ENCODE measurements at regions not wholly inside any gene's neighbourhood (a gene's known extent, or its start where the extent isn't known, plus 50 kb on each side); places are given as distances from the start of the nearest gene placed in this dataset.

- Histone ChIP-seq H3K27ac (ENCODE audit: low read depth, low read length) (no peak overlapping the region), H3K9me3 (ENCODE audit: low read depth, low read length) (no peaks in the 10 kb centered on the region), H3K4me1 (ENCODE audit: insufficient read depth, low read length) (peaks cover 9% of the 10 kb centered on the region)
Observed at GRCh38 chr14:29140016-29140415, 373.4 kb downstream of the FOXG1 start.

GRCh38 chr14:29144621-29145020 is 378.0 kb downstream of the FOXG1 start:
- no peak for TF ChIP-seq CTCF (IDR thresholded peaks at IDR 0.05; ENCODE audit: extremely low read depth, low read depth, low read length)
- peak; percentile 69 for DNase-seq (ENCODE audit: insufficient read length, low spot score, missing footprints)
- Histone ChIP-seq H3K36me3 (ENCODE audit: insufficient read depth, low read length) (no peaks in the 10 kb centered on the region), H2AFZ (ENCODE audit: low read length) (no peak overlapping the region), H4K20me1 (ENCODE audit: insufficient read depth, low read length) (no peaks in the 10 kb centered on the region), H3K4me3 (ENCODE audit: insufficient read depth, low read length) (no peak overlapping the region), H3K4me1 (ENCODE audit: insufficient read depth, low read length) (peaks cover 12% of the 10 kb centered on the region), H3K27me3 (ENCODE audit: insufficient read depth, low read length) (no peaks in the 10 kb centered on the region), H3K9me3 (ENCODE audit: low read depth, low read length) (no peaks in the 10 kb centered on the region), H3K27ac (ENCODE audit: low read depth, low read length) (peak overlapping the region; percentile 26), H3K79me2 (ENCODE audit: insufficient read depth, low read length) (no peaks in the 10 kb centered on the region), H3K4me2 (ENCODE audit: insufficient read depth, low read length) (peak overlapping the region; percentile 4)

More at GRCh38 chr14:29140016-29140415, 373.4 kb downstream of the FOXG1 start:
- Histone ChIP-seq H3K36me3 (ENCODE audit: insufficient read depth, low read length) (no peaks in the 10 kb centered on the region), H2AFZ (ENCODE audit: low read length) (peak overlapping the region; percentile 3), H3K4me3 (ENCODE audit: insufficient read depth, low read length) (no peak overlapping the region), H3K4me2 (ENCODE audit: insufficient read depth, low read length) (no peak overlapping the region), H3K27me3 (ENCODE audit: insufficient read depth, low read length) (no peaks in the 10 kb centered on the region), H3K79me2 (ENCODE audit: insufficient read depth, low read length) (no peaks in the 10 kb centered on the region), H4K20me1 (ENCODE audit: insufficient read depth, low read length) (no peaks in the 10 kb centered on the region)
- TF ChIP-seq CTCF (IDR thresholded peaks at IDR 0.05; ENCODE audit: extremely low read depth, low read depth, low read length) = no peak
- no peak for DNase-seq (ENCODE audit: insufficient read length, low spot score, missing footprints)

GRCh38 chr14:29148221-29148620 is 381.6 kb downstream of the FOXG1 start:
- TF ChIP-seq CTCF (IDR thresholded peaks at IDR 0.05; ENCODE audit: extremely low read depth, low read depth, low read length) = no peak
- no peaks in the 10 kb centered on the region for H4K20me1 ChIP-seq (ENCODE audit: insufficient read depth, low read length)
- peaks cover 12% of the 10 kb centered on the region for H3K4me1 ChIP-seq (ENCODE audit: insufficient read depth, low read length)
- H2AFZ ChIP-seq (ENCODE audit: low read length) = peak overlapping the region; percentile 26
- H3K4me2 ChIP-seq (ENCODE audit: insufficient read depth, low read length) = no peak overlapping the region
- no peak for DNase-seq (ENCODE audit: insufficient read length, low spot score, missing footprints)
- H3K4me3 ChIP-seq (ENCODE audit: insufficient read depth, low read length) = no peak overlapping the region
- H3K36me3 ChIP-seq (ENCODE audit: insufficient read depth, low read length) = no peaks in the 10 kb centered on the region
- H3K79me2 ChIP-seq (ENCODE audit: insufficient read depth, low read length) = no peaks in the 10 kb centered on the region
- H3K9me3 ChIP-seq (ENCODE audit: low read depth, low read length) = no peaks in the 10 kb centered on the region
- H3K27me3 ChIP-seq (ENCODE audit: insufficient read depth, low read length) = no peaks in the 10 kb centered on the region
- no peak overlapping the region for H3K27ac ChIP-seq (ENCODE audit: low read depth, low read length)

GRCh38 chr14:29149798-29150197 is 383.2 kb downstream of the FOXG1 start:
- Histone ChIP-seq H4K20me1 (ENCODE audit: insufficient read depth, low read length) (no peaks in the 10 kb centered on the region), H3K27me3 (ENCODE audit: insufficient read depth, low read length) (no peaks in the 10 kb centered on the region), H3K9me3 (ENCODE audit: low read depth, low read length) (no peaks in the 10 kb centered on the region), H3K36me3 (ENCODE audit: insufficient read depth, low read length) (no peaks in the 10 kb centered on the region), H3K4me3 (ENCODE audit: insufficient read depth, low read length) (no peak overlapping the region), H3K27ac (ENCODE audit: low read depth, low read length) (no peak overlapping the region), H3K79me2 (ENCODE audit: insufficient read depth, low read length) (no peaks in the 10 kb centered on the region), H3K4me2 (ENCODE audit: insufficient read depth, low read length) (no peak overlapping the region), H2AFZ (ENCODE audit: low read length) (no peak overlapping the region), H3K4me1 (ENCODE audit: insufficient read depth, low read length) (peaks cover 4% of the 10 kb centered on the region)
- no peak for TF ChIP-seq CTCF (IDR thresholded peaks at IDR 0.05; ENCODE audit: extremely low read depth, low read depth, low read length)
- no peak for DNase-seq (ENCODE audit: insufficient read length, low spot score, missing footprints)
